ENCODE measurements at regions not wholly inside any gene's neighbourhood (a gene's known extent, or its start where the extent isn't known, plus 50 kb on each side); places are given as distances from the start of the nearest gene placed in this dataset.

DNA sequence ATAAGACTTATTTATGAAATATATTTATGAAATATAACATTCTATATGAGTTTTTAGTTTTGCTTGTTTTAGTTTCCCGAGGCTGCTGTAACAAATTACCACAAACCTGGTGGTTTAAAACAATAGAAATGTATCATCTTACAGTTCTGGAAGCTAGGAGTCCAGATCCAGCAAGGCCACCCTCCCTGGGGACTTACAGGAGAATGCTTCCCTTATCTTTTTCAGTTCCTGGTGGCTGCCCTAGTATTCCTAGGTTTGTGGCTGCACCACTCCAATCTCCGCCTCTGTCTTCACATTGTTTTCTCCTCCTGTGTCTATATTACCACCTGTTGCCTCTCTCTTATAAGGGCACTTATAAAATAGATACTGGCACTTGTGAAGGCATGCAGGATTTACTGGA lies 877.8 kb downstream of the TUSC7 start:
- DNase-seq = no peak

DNA sequence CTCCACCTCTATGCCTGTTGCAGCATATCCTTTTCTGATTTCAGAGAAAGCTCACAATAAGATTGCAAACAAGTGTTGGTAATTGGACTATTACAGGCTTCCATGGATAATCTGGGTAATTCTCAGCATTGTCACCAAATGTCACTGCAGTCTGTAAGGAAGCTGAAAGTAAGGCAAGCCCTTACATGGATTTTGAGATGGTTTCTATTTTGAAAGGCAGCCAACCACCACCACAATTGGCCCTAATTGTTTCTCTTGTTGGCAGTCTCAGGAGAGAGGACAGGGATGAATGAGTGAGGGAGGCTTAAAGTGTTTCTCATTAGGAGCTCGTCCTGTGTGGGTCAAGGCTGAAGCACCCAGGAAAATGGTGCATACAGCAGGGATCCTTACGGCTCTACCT lies 879.9 kb downstream of the TUSC7 start:
- DNase-seq = no peak

- DNase-seq = no peak
Observed at GRCh38 chr3:117595615-117596014, 886.0 kb downstream of the TUSC7 start.

DNA sequence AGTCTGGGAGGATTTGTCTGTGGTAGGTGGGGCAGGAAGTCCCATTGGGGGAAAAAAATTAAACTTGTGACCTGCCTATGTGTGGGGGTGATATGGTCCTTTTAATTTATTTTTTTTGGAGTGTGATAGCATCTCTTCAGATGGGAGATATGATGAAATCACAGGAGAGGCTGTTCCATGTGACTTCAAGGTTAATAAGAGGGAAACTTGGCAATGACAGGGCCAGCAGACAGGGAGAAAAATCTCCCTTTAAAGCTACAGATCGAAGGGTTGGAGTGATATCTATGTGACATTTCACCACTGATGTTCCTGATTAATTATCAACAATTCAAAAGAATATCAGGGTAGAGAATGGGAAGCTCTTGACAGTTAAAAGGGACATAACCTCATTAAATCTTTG lies 886.9 kb downstream of the TUSC7 start:
- DNase-seq = no peak

DNA sequence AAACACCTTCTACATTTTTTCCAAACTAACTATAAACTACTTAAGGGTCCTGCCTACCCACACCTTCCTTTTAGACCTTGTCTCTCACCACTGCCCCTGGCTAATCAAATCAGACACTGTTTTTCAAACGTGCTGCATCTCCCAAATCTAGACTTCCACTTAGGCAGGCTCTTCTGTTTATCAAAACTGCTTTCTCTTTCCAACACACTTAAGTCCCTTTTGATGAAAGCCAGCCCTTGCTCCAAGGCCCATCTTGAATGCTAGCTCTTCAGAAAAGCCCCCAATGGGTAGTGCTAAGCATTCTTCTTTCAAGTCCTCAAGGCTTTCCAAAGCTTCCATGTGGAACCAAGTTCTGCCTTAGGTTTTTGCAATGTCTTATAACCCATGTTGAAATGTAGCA lies 888.3 kb downstream of the TUSC7 start:
- DNase-seq = no peak

GRCh38 chr3:117600112-117600511 lies 890.5 kb downstream of the TUSC7 start:
- no peak for DNase-seq

DNA sequence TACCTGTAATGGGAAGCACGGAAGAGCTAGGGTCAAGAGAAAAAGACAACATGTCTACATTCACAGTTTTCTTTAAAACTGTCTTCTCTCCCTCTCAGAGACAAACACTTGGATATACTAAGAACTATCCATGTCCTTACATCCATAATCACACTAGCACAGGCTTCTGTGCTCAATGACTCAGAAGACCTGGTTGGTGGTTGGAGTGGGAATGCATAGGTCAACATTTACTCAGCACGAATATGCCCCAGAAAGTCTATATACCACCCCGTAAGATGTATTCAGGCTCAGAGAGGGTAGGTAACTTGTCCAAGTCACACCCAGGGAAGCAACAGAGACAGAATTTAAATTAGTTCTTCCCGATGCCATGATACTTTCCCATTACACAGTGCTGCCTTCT lies 891.1 kb downstream of the TUSC7 start:
- no peak for DNase-seq

DNA sequence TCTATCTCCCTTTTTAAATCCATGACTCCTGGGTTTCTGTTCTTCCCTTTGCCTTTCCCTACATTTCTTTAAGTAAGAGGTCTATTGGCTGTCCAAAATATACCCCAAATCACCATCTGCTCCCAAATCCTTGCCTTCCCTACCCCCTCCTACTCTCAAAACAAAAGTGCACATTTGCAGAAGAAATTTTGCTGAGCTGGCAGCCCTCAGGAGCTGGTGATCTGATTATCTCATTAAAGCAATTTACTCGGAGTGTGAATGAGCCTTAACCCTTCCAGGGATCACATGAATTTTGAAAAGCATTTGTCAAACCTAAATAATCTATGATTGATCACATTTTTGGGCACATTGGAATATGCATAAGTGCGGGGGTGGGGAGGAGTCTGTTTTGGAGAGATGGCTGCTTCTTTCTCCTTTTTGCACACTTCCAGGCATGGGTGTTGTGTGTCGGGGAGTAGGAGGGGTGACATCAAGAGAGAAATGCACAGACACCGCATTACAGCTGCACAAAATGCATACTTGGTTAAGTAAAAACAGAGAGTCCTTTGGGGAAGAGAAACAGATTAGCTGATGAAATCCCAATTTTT lies 892.6 kb downstream of the TUSC7 start:
- DNase-seq = no peak

- no peak for DNase-seq
Observed at GRCh38 chr3:117603097-117603496, 893.5 kb downstream of the TUSC7 start.

GRCh38 chr3:117606866-117607265 lies 897.3 kb downstream of the TUSC7 start:
- DNase-seq = no peak

GRCh38 chr3:117609330-117609729 lies 899.8 kb downstream of the TUSC7 start:
- DNase-seq = no peak

- no peak for DNase-seq
Observed at GRCh38 chr3:117610156-117610555, 900.6 kb downstream of the TUSC7 start.

- no peak for DNase-seq
Observed at GRCh38 chr3:117611211-117611610, 901.6 kb downstream of the TUSC7 start.

DNA sequence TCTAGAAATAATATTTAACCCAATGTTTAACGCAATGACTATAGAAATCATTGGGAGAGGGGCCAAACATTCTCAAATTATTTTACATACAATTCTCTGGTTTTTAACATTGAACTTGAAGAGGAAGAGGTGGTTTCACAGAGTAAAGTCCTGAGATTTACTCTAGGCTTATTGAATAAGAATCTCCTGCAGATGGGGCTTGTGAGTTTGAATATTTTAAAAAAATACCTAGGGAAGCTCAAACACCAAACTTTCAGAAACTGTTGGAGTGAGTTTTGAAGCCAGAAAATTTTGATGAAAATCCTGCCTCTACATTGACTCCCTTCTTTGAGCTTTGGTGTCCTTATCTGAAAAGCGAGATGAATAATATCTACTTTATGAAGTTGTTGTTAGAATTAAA lies 906.6 kb downstream of the TUSC7 start:
- DNase-seq = no peak

DNA sequence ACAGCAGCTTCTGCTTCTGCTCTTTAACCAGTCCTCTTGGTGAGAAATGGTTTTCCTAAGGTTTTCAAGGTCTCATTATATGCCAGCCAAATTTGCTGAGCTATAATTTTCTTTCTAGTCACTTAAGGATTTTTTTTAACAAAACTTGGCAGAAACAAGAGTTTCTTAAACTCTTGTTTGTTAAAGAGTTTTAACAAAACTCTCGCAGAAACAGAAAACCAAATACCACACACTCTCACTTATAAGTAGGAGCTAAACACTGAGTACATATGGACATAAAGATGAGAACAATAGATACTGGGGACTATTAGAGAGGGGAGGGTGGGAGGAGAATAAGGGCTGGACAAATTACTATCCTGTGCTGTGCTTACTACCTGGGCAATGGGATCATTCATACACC lies 908.3 kb downstream of the TUSC7 start:
- DNase-seq = no peak

DNA sequence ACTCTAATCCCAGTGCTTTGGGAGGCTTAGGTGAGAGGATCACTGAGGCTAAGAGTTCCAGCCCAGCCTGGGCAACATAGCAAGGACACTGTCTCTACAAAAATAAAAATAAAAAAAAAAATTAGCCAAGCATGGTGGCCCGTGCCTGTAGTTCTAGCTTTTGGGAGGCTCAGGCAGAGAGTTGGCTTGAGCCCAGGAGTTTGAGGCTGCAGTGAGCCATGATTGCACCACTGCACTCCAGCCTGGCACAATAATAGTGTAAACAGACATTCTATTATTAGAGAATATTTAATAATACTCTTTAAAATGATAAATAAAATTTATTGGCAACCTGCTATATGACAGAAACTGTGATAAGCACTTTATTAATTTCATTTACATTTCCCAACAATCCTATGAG lies 908.9 kb downstream of the TUSC7 start:
- DNase-seq = no peak

GRCh38 chr3:117619805-117620204 lies 910.2 kb downstream of the TUSC7 start:
- DNase-seq = no peak

DNA sequence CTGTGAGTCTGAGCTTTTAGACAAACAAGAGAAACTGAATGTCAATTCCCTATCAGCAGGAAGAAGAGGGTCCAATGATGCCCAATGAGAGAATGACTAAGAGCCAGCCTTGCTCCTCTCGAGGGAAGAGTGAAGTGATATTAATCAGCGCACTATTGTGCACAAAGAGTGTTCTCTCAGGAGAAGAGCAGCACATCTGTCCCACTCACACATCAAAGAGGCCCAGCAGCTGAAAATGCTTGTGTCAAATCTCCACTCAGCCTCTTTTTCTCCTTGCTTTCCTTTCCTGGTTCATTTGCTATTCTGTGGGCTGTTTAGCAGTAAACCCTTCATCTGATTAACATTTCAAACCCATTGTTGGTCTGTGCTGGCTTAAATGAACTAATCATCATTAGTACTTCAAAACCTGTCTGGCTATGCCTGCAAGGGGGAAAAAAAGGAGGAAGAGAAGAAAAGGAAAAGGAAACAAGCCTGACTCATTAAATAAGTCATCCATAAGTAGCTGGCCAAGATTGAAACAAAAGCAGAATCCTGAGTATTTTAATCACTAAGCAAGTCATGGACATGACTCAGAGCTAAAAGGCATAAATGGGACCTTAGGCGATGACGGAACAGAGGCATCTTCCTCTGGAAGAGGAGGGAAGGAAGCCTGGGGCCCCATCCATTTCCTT lies 912.7 kb downstream of the TUSC7 start:
- no peak for DNase-seq

DNA sequence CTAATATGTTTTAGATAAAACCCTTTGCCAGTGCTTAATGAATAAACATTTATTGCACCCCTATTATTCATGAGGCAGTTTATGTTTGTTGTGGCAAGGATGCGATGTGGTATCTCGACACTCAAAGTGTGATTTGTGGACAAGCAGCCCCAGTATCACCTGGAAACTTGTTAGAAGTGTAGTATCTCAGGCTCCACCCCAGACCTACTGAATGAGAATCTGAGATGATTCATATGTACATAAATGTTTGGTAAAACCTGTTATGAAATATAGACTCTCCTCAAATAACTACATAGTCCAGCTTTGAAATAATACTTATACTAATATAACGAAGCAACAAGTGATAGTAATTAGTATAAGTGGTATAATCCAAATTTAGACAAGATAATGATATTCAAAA lies 914.8 kb downstream of the TUSC7 start:
- no peak for DNase-seq

DNA sequence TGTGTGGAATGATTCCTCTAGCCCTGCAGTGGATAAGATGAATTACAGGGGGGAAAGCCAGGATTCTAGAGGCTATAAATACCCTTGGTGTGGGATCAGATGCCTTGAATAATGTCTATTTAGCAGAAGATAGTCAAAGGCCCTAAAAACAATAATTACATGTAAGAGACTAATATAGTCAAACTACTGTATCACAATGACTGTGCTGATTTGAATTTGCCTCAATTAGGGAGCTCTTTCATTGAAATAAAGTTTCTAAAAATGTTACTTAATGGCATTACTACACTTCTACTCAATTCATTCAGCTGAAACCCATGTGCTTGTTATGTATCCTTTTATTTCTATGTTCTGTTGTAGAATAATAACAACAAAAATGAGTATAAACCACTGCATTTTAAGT lies 915.6 kb downstream of the TUSC7 start:
- DNase-seq = no peak

DNA sequence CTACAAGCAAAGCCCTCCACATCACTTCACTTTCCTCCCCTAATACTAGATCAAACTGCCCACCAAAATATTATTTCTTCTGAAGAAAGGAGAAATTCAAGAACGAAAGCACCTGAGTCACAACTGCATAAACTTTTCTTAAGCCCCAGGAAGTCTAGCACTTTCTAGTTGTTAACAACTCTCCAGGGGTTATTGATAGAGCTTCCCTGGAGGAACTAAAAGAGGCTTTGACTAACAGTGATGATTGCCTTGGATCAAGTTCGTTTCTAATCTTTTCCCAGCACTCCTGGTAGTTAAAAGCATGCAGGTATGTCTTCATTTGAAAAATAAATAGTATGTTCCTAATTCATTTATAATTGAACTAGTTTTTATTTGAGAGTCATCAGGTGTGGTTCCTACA lies 917.0 kb downstream of the TUSC7 start:
- DNase-seq = no peak

GRCh38 chr3:117628823-117629291 lies 919.3 kb downstream of the TUSC7 start:
- DNase-seq = no peak

DNA sequence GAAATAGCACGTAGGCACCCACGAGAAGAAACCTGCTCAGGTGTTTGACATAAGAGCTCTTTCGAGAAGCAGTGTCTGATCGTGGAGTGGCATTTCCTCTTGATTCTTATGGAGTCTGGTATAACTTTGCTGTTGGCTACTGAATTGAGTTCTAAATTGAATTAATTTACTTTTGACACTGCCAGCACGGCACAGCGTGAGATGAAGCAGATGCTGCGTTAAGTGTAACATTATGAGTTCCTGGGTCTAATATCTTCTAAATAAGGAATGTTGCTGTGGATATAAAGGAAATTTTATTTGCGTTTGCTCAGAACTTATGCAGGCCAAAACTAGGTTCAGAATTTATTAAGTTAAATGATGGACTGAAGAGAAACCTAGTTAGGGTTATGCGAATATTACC lies 919.9 kb downstream of the TUSC7 start:
- DNase-seq = no peak

GRCh38 chr3:117630469-117630868 lies 920.9 kb downstream of the TUSC7 start:
- no peak for DNase-seq

DNA sequence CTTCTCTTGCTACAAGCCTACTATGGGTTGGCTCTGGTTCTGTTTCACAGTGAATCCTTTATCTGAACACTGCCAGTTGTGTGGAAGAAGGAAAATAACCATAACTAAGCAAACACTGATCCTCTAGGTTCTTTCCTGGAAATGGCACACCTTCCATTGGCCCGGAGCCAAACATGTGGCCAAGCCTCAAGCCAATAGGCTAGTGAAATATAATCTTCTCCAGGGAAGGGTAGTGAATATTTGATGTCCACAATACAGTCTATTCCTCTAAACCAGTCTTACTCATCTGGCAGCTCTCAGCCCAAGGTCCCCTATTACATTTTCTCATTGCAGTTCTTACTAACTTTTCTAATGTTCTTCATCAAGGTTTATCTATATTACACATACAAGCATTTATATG lies 921.3 kb downstream of the TUSC7 start:
- DNase-seq = no peak
